ENCODE measurements at regions not wholly inside any gene's neighbourhood (a gene's known extent, or its start where the extent isn't known, plus 50 kb on each side); places are given as distances from the start of the nearest gene placed in this dataset.

- Histone ChIP-seq H3K36me3 (ENCODE audit: control insufficient read depth, insufficient read depth, low read length) (no peaks in the 10 kb centered on the region), H3K4me3 (ENCODE audit: low read depth, low read length) (no peak overlapping the region), H3K27me3 (ENCODE audit: control insufficient read depth, insufficient read depth, low read length) (peaks cover 10% of the 10 kb centered on the region)
- no peak for TF ChIP-seq CTCF (IDR thresholded peaks at IDR 0.05; ENCODE audit: insufficient read depth, low read length, severe bottlenecking)
- FAIRE-seq, result no peak
- DNase-seq (ENCODE audit: low read depth), result no peak
These were observed 53.2 kb upstream of the TNRC6C start for GRCh38 chr17:77905266-77905665.

GRCh38 chr17:77905766-77906165 lies 52.7 kb upstream of the TNRC6C start:
- Histone ChIP-seq H3K4me3 (ENCODE audit: low read depth, low read length) (no peak overlapping the region), H3K27me3 (ENCODE audit: control insufficient read depth, insufficient read depth, low read length) (peaks cover 10% of the 10 kb centered on the region), H3K36me3 (ENCODE audit: control insufficient read depth, insufficient read depth, low read length) (no peaks in the 10 kb centered on the region)
- DNase-seq (ENCODE audit: low read depth) (no peak), FAIRE-seq (no peak)
- no peak for TF ChIP-seq CTCF (IDR thresholded peaks at IDR 0.05; ENCODE audit: insufficient read depth, low read length, severe bottlenecking)

GRCh38 chr17:77906377-77906871 lies 52.1 kb upstream of the TNRC6C start:
- no peak for FAIRE-seq
- no peak for TF ChIP-seq CTCF (IDR thresholded peaks at IDR 0.05; ENCODE audit: insufficient read depth, low read length, severe bottlenecking)

GRCh38 chr17:77907497-77908461 lies 50.7 kb upstream of the TNRC6C start:
- no peak overlapping the region for H3K4me3 ChIP-seq (ENCODE audit: low read depth, low read length)
- FAIRE-seq, result no peak
- no peaks in the 10 kb centered on the region for H3K36me3 ChIP-seq (ENCODE audit: control insufficient read depth, insufficient read depth, low read length)
- H3K27me3 ChIP-seq (ENCODE audit: control insufficient read depth, insufficient read depth, low read length), result peaks cover 10% of the 10 kb centered on the region
- TF ChIP-seq CTCF (IDR thresholded peaks at IDR 0.05; ENCODE audit: insufficient read depth, low read length, severe bottlenecking), result no peak
- DNase-seq (ENCODE audit: low read depth), result no peak

More at GRCh38 chr17:77906377-77906871, 52.1 kb upstream of the TNRC6C start:
- Histone ChIP-seq H3K4me3 (ENCODE audit: low read depth, low read length) (no peak overlapping the region), H3K27me3 (ENCODE audit: control insufficient read depth, insufficient read depth, low read length) (peaks cover 10% of the 10 kb centered on the region), H3K36me3 (ENCODE audit: control insufficient read depth, insufficient read depth, low read length) (no peaks in the 10 kb centered on the region)
- DNase-seq (ENCODE audit: low read depth), result no peak

- TF ChIP-seq CTCF (IDR thresholded peaks at IDR 0.05; ENCODE audit: insufficient read depth, low read length, severe bottlenecking), result no peak
- no peak for FAIRE-seq
- Histone ChIP-seq H3K4me3 (ENCODE audit: low read depth, low read length) (no peak overlapping the region), H3K36me3 (ENCODE audit: control insufficient read depth, insufficient read depth, low read length) (no peaks in the 10 kb centered on the region), H3K27me3 (ENCODE audit: control insufficient read depth, insufficient read depth, low read length) (peaks cover 10% of the 10 kb centered on the region)
- DNase-seq (ENCODE audit: low read depth), result no peak
These were observed 50.0 kb upstream of the TNRC6C start for GRCh38 chr17:77908501-77908900.

All from bronchial epithelial cell (primary cell).